Cardiac muscle cell (in vitro differentiated cells and primary cell): ENCODE measurements at regions not wholly inside any gene's neighbourhood (a gene's known extent, or its start where the extent isn't known, plus 50 kb on each side); places are given as distances from the start of the nearest gene placed in this dataset.

Experiments
- DNase-seq, 2 donors: peaks; one replicate each; pipeline versions ENCODE4 v3.0.0 to v3.0.0-alpha.2; 2010 to 2017; ENCODE audit warnings: low read depth in 1 of 2, low spot score in 1 of 2
- H3K27ac ChIP-seq: fragments of 200-600 bp; sonication (generic); 2 replicates; pipeline ENCODE4 v1.5.1; 2016
- H3K27me3 ChIP-seq: fragments of 200-600 bp; sonication (generic); 2 replicates; pipeline ENCODE4 v1.6.0; 2016; ENCODE audit warnings: control low read depth
- H3K36me3 ChIP-seq: fragments of 200-600 bp; sonication (generic); 2 replicates; pipeline ENCODE4 v1.5.1; 2016; ENCODE audit warnings: control low read depth
- H3K4me1 ChIP-seq: fragments of 200-600 bp; sonication (generic); 2 replicates; pipeline ENCODE4 v1.8.1; 2017; ENCODE audit warnings: low read depth, mild to moderate bottlenecking, mixed run types
- H3K4me3 ChIP-seq: fragments of 200-600 bp; sonication (generic); 2 replicates; pipeline ENCODE4 v1.5.1; 2016; ENCODE audit warnings: mild to moderate bottlenecking
- H3K9me3 ChIP-seq: fragments of 200-600 bp; sonication (generic); 2 replicates; pipeline ENCODE4 v1.5.1; 2017; ENCODE audit warnings: low read depth, mild to moderate bottlenecking, control low read depth
- TF ChIP-seq, protein P1 (sequence below): IDR thresholded peaks from 2 replicates; pipeline ENCODE4 v1.5.1; 2012; ENCODE audit warnings: low read depth, mild to moderate bottlenecking, low read length

DNA sequence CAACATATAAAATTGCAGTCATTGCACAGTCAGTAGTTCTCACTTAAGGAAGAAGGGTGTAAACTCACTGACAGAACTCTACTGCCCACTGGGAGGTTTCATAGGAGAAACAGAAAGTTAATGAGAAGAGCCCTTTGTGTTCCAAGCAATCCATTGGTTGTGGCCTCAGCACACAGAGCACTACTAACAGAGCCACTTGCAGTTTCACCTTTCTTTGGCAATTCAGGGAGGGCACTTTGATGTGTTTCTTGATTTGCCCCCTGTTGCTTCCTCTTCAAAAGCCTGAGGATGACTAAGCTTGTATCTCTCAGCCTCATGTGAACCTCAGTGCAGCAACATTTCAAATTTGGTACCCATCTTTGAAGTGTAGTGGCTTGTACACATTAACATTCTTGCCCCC, 409.4 kb downstream of the DMRTA1 start:
- H3K9me3 ChIP-seq = no peaks in the 10 kb centered on the region
- H3K27me3 ChIP-seq = no peaks in the 10 kb centered on the region
- no peaks in the 10 kb centered on the region for H3K36me3 ChIP-seq
- TF ChIP-seq, protein P1, sequence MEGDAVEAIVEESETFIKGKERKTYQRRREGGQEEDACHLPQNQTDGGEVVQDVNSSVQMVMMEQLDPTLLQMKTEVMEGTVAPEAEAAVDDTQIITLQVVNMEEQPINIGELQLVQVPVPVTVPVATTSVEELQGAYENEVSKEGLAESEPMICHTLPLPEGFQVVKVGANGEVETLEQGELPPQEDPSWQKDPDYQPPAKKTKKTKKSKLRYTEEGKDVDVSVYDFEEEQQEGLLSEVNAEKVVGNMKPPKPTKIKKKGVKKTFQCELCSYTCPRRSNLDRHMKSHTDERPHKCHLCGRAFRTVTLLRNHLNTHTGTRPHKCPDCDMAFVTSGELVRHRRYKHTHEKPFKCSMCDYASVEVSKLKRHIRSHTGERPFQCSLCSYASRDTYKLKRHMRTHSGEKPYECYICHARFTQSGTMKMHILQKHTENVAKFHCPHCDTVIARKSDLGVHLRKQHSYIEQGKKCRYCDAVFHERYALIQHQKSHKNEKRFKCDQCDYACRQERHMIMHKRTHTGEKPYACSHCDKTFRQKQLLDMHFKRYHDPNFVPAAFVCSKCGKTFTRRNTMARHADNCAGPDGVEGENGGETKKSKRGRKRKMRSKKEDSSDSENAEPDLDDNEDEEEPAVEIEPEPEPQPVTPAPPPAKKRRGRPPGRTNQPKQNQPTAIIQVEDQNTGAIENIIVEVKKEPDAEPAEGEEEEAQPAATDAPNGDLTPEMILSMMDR = no peak
- H3K4me1 ChIP-seq = no peaks in the 10 kb centered on the region
- DNase-seq = no peak
- H3K4me3 ChIP-seq = no peak overlapping the region
- no peak overlapping the region for H3K27ac ChIP-seq

DNA sequence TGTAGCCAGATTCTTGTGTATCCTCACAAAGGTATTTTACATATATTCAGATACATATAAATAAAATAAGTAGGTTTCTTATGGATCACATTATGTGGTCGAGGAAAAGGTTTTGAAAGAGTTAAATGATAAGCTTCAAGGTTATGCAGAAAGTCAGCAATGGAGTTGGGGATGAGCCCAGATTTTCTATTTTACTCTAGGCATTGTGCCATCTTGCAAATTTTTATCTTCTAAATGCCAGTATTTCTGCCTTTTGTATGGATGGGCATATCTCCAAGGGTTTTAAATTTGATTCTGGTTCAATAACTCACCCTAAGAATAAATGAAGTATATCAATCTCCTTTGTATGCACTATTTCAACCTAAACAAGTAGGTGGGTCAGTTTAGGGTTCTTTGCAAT, 410.7 kb downstream of the DMRTA1 start:
- DNase-seq = no peak
- Histone ChIP-seq H3K27ac (no peak overlapping the region), H3K4me3 (no peak overlapping the region), H3K9me3 (no peaks in the 10 kb centered on the region), H3K4me1 (no peaks in the 10 kb centered on the region), H3K36me3 (no peaks in the 10 kb centered on the region), H3K27me3 (no peaks in the 10 kb centered on the region)
- TF ChIP-seq, protein P1 = no peak

DNA sequence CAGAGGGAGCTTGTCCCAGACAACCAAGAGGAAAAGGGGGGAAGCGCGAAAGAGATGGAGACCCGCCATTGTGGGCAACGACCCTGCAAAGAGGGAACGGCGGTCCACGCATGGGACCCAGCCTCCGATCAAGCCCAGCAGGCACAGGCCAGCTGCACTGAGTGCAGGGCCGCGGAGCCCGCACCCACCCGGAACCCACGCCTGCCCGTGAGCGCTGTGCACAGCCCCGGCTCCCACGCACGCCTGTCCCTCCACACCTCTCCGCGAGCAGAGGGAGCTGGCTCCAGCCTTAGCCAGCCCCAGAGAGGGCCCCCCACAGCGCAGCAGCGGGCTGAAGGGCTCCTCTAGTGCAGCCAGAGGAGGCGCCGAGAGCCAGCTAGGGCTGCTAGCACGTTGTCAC, 416.5 kb downstream of the DMRTA1 start:
- Histone ChIP-seq H3K4me1 (no peaks in the 10 kb centered on the region), H3K36me3 (no peaks in the 10 kb centered on the region), H3K27me3 (no peaks in the 10 kb centered on the region), H3K9me3 (no peaks in the 10 kb centered on the region), H3K4me3 (no peak overlapping the region), H3K27ac (no peak overlapping the region)
- TF ChIP-seq, protein P1 = no peak
- no peak for DNase-seq

DNA sequence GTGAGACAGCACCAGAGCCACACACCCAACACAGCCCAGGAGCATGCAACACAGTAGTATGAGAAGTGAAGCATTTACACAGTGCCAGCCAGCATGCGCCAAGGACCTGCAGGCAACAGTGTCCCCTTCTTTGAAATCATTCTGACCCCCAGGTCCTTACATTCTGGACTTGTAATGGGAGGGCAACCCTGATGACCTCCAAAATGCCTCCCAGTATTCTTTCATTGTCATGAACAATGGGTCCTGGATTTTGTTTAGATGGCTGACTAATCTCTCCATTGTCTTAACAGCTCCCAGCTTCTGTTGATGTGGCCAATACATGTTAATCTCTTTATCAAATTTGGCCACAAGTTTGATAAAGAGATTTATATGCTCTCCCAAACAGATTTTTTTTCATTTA, 417.1 kb downstream of the DMRTA1 start:
- no peaks in the 10 kb centered on the region for H3K36me3 ChIP-seq
- TF ChIP-seq, protein P1 = no peak
- H3K4me3 ChIP-seq = no peak overlapping the region
- no peak for DNase-seq
- H3K4me1 ChIP-seq = no peaks in the 10 kb centered on the region
- no peaks in the 10 kb centered on the region for H3K27me3 ChIP-seq
- H3K9me3 ChIP-seq = no peaks in the 10 kb centered on the region
- no peak overlapping the region for H3K27ac ChIP-seq

DNA sequence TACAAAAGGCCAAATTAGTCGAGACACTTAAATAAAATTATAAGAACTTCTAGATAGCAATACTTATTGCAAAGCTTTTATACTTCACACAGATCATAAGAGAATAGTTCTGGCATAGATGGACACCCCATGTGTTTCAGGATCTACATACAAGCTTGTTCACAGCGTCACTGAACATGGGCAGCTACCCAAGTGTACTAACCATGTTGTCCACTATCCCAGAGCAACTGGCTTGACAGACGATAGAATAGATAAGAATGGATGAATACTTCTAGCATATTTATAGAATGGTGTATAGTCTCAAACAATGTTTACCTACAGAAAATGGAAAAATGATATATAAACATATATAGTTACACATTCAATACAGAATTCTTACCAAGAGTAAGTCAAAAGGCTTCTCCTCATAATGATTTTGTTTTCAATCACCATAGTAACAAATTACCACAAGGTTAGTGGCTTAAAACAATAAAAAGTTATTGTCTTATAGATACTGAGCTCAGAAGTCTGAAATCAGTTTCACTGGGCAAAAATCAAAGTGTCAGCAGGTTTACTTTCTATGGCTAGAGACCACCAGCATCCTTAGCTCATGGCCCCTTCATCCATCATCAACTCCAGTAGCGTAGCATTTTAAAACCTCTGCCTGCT, 446.7 kb downstream of the DMRTA1 start:
- H3K27me3 ChIP-seq = no peaks in the 10 kb centered on the region
- no peak for DNase-seq
- no peaks in the 10 kb centered on the region for H3K36me3 ChIP-seq
- no peak overlapping the region for H3K4me3 ChIP-seq
- H3K27ac ChIP-seq = no peak overlapping the region
- TF ChIP-seq, protein P1 = no peak
- no peaks in the 10 kb centered on the region for H3K4me1 ChIP-seq
- H3K9me3 ChIP-seq = no peaks in the 10 kb centered on the region
